ENCODE measurements at regions not wholly inside any gene's neighbourhood (a gene's known extent, or its start where the extent isn't known, plus 50 kb on each side); places are given as distances from the start of the nearest gene placed in this dataset.

GRCh38 chr13:110811008-110811720, 97.7 kb downstream of the ING1 start:
- Histone ChIP-seq H3K27me3 (no peaks in the 10 kb centered on the region), H3K27ac (no peak overlapping the region), H3K9me3 (no peaks in the 10 kb centered on the region), H3K4me1 (peaks cover 0 to 6% of the 10 kb centered on the region in 2 donors), H3K4me3 (no peak overlapping the region), H3K36me3 (no peaks in the 10 kb centered on the region)
- intact Hi-C loops (cut with DNase I), result no loop called here
- no peak for DNase-seq (ENCODE audit: low spot score in 2 of 2)
- TF ChIP-seq CTCF (IDR thresholded peaks at IDR 0.05), result no peak

GRCh38 chr13:110811771-110812120, 98.2 kb downstream of the ING1 start:
- Histone ChIP-seq H3K27ac (no peak overlapping the region), H3K9me3 (no peaks in the 10 kb centered on the region), H3K27me3 (no peaks in the 10 kb centered on the region), H3K36me3 (no peaks in the 10 kb centered on the region), H3K4me1 (peaks cover 0 to 6% of the 10 kb centered on the region in 2 donors), H3K4me3 (peak overlapping the region in 1 of 2 donors; percentile 46)
- TF ChIP-seq CTCF (IDR thresholded peaks at IDR 0.05), result no peak
- intact Hi-C loops (cut with DNase I), result no loop called here
- DNase-seq (ENCODE audit: low spot score in 2 of 2), result no peak

- TF ChIP-seq CTCF (IDR thresholded peaks at IDR 0.05), result no peak
- H3K4me3 ChIP-seq, result peak overlapping the region; percentile 46 to 49
- H3K4me1 ChIP-seq, result peaks cover 0 to 6% of the 10 kb centered on the region in 2 donors
- no peak overlapping the region for H3K27ac ChIP-seq
- no peaks in the 10 kb centered on the region for H3K36me3 ChIP-seq
- H3K9me3 ChIP-seq, result no peaks in the 10 kb centered on the region
- intact Hi-C loops (cut with DNase I), result no loop called here
- DNase-seq (ENCODE audit: low spot score in 2 of 2), result no peak
- H3K27me3 ChIP-seq, result no peaks in the 10 kb centered on the region
Measured at GRCh38 chr13:110812121-110812868, 98.8 kb downstream of the ING1 start.

- intact Hi-C loops (cut with DNase I), result no loop called here
- Histone ChIP-seq H3K27ac (no peak overlapping the region), H3K4me3 (peak overlapping the region; percentile 46 to 49), H3K36me3 (no peaks in the 10 kb centered on the region), H3K4me1 (peaks cover 0 to 6% of the 10 kb centered on the region in 2 donors), H3K27me3 (no peaks in the 10 kb centered on the region), H3K9me3 (no peaks in the 10 kb centered on the region)
- no peak for DNase-seq (ENCODE audit: low spot score in 2 of 2)
- TF ChIP-seq CTCF (IDR thresholded peaks at IDR 0.05), result no peak
Measured at GRCh38 chr13:110812869-110813645, 99.6 kb downstream of the ING1 start.

GRCh38 chr13:110813646-110814624, 100.4 kb downstream of the ING1 start:
- intact Hi-C loops (cut with DNase I), result no loop called here
- H3K9me3 ChIP-seq, result no peaks in the 10 kb centered on the region
- H3K36me3 ChIP-seq, result no peaks in the 10 kb centered on the region
- TF ChIP-seq CTCF (IDR thresholded peaks at IDR 0.05), result no peak
- peaks cover 0 to 6% of the 10 kb centered on the region in 2 donors for H3K4me1 ChIP-seq
- no peak overlapping the region for H3K27ac ChIP-seq
- no peaks in the 10 kb centered on the region for H3K27me3 ChIP-seq
- DNase-seq (ENCODE audit: low spot score in 2 of 2), result no peak
- H3K4me3 ChIP-seq, result no peak overlapping the region
